WI38 (cell line): ENCODE measurements at regions not wholly inside any gene's neighbourhood (a gene's known extent, or its start where the extent isn't known, plus 50 kb on each side); places are given as distances from the start of the nearest gene placed in this dataset.

Experiments used
- H3K4me3 ChIP-seq: 2 replicates; pipeline ENCODE4 v1.5.1; 2011; ENCODE audit warnings: low read depth, mild to moderate bottlenecking, control low read depth, low read length
- CTCF ChIP-seq: IDR thresholded peaks from 2 replicates; pipeline ENCODE4 v1.5.1; 2012; ENCODE audit warnings: low read depth, mild to moderate bottlenecking, control low read depth, low read length

GRCh38 chr1:79375352-79375751, 368.8 kb upstream of the ADGRL4 start:
- no peak overlapping the region for H3K4me3 ChIP-seq
- TF ChIP-seq CTCF, result no peak

- H3K4me3 ChIP-seq, result no peak overlapping the region
- no peak for TF ChIP-seq CTCF
Measured at GRCh38 chr1:79374397-79374796, 367.9 kb upstream of the ADGRL4 start.

GRCh38 chr1:79373481-79374125, 367.1 kb upstream of the ADGRL4 start:
- no peak for TF ChIP-seq CTCF
- H3K4me3 ChIP-seq, result no peak overlapping the region

GRCh38 chr1:79371802-79372201, 365.3 kb upstream of the ADGRL4 start:
- no peak for TF ChIP-seq CTCF
- H3K4me3 ChIP-seq, result no peak overlapping the region

GRCh38 chr1:79369091-79369490, 362.6 kb upstream of the ADGRL4 start:
- no peak overlapping the region for H3K4me3 ChIP-seq
- no peak for TF ChIP-seq CTCF

- TF ChIP-seq CTCF, result no peak
Measured at GRCh38 chr1:79364896-79365295, 358.4 kb upstream of the ADGRL4 start.

GRCh38 chr1:79363430-79363829, 356.9 kb upstream of the ADGRL4 start:
- no peak for TF ChIP-seq CTCF
- H3K4me3 ChIP-seq, result no peak overlapping the region

More at GRCh38 chr1:79364896-79365295, 358.4 kb upstream of the ADGRL4 start:
- H3K4me3 ChIP-seq, result no peak overlapping the region
